Activated naive CD8-positive, alpha-beta T cell treated with anti-CD3 and anti-CD28 coated beads for 36 hours (primary cell): ENCODE measurements at regions not wholly inside any gene's neighbourhood (a gene's known extent, or its start where the extent isn't known, plus 50 kb on each side); places are given as distances from the start of the nearest gene placed in this dataset.
"Not testable (repeated sequence)": the region's sequence is repeated elsewhere in the genome, so short reads cannot be mapped to it uniquely, and the experiment has no call there.

Experiments used
- DNase-seq: peaks from one replicate; pipeline ENCODE4 v3.0.0; 2021
- H3K27ac Mint-ChIP-seq: one replicate; pipeline ENCODE4 v1.8.0; 2022; ENCODE audit warnings: mild to moderate bottlenecking, moderate library complexity, mixed read lengths
- H3K27me3 Mint-ChIP-seq: one replicate; pipeline ENCODE4 v1.8.0; 2022; ENCODE audit warnings: mild to moderate bottlenecking, mixed read lengths
- H3K36me3 Mint-ChIP-seq: one replicate; pipeline ENCODE4 v1.8.0; 2021; ENCODE audit warnings: mild to moderate bottlenecking, mixed read lengths
- H3K4me1 Mint-ChIP-seq: one replicate; pipeline ENCODE4 v1.8.0; 2021; ENCODE audit warnings: mixed read lengths
- H3K4me3 Mint-ChIP-seq: one replicate; pipeline ENCODE4 v1.8.0; 2022; ENCODE audit warnings: mild to moderate bottlenecking, moderate library complexity, mixed read lengths
- H3K9me3 Mint-ChIP-seq: one replicate; pipeline ENCODE4 v1.8.0; 2022; ENCODE audit warnings: mixed read lengths

DNA sequence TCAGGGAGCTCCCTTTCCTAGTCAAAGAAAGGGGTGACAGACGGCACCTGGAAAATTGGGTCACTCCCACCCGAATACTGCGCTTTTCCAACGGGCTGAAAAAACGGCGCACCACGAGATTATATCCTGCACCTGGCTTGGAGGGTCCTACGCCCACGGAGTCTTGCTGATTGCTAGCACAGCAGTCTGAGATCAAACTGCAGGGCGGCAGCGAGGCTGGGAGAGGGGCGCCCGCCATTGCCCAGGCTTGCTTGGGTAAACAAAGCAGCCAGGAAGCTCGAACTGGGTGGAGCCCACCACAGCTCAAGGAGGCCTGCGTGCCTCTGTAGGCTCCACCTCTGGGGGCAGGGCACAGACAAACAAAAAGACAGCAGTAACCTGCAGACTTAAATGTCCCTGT lies 580.5 kb downstream of the RAB28 start:
- not testable (repeated sequence) for DNase-seq, H3K4me3 Mint-ChIP-seq, H3K27me3 Mint-ChIP-seq, H3K27ac Mint-ChIP-seq, H3K36me3 Mint-ChIP-seq, H3K9me3 Mint-ChIP-seq, H3K4me1 Mint-ChIP-seq

DNA sequence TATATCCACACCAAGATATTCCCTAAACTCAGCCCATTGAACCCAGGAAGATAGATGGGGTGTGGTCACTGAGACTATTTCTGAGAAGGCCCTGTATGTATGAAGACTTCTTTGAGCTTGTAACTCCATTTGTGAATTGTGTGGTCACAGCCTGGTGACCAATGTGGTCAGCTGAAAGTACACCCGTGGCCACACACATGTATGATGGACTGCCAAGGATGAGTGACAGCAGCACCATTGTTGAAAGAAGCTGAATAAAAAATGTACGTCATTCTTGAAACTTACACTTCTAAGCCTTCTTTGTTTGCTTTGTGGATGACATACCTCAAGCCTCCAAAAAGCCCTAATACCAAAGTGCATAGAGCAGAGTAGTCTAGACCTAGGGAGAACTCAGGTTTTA lies 581.4 kb downstream of the RAB28 start:
- Mint-ChIP-seq H3K27ac (no peak overlapping the region), H3K4me3 (no peak overlapping the region), H3K4me1 (no peaks in the 10 kb centered on the region), H3K9me3 (no peaks in the 10 kb centered on the region), H3K27me3 (no peaks in the 10 kb centered on the region), H3K36me3 (peaks cover 1% of the 10 kb centered on the region)
- no peak for DNase-seq

GRCh38 chr4:12897954-12898353 lies 586.2 kb downstream of the RAB28 start:
- Mint-ChIP-seq H3K4me3 (no peak overlapping the region), H3K9me3 (no peaks in the 10 kb centered on the region), H3K27ac (no peak overlapping the region), H3K4me1 (no peaks in the 10 kb centered on the region), H3K27me3 (peaks cover 3% of the 10 kb centered on the region), H3K36me3 (no peaks in the 10 kb centered on the region)
- no peak for DNase-seq

DNA sequence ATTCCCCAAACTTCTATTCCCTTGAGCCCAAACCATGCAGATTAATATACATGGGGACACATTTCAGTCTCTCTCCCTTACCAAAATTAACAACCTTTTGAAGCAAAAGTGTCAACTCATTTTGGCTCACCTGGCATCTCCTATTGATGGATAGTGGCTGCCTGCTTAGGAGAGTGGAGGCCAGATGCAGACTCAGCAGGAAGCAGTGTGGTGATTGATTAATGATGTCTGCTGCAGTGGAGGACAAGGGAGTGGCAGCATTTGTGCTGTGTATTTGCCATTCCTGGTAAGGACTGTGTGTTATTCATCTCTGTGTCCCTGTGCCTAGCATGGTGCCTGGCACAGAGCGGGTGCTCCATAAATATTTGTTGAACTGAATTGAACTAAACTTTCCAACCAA lies 590.1 kb downstream of the RAB28 start:
- no peak overlapping the region for H3K4me3 Mint-ChIP-seq
- H3K27me3 Mint-ChIP-seq, result peaks cover 3% of the 10 kb centered on the region
- no peaks in the 10 kb centered on the region for H3K9me3 Mint-ChIP-seq
- no peak overlapping the region for H3K27ac Mint-ChIP-seq
- no peak for DNase-seq
- no peaks in the 10 kb centered on the region for H3K4me1 Mint-ChIP-seq
- no peaks in the 10 kb centered on the region for H3K36me3 Mint-ChIP-seq

DNA sequence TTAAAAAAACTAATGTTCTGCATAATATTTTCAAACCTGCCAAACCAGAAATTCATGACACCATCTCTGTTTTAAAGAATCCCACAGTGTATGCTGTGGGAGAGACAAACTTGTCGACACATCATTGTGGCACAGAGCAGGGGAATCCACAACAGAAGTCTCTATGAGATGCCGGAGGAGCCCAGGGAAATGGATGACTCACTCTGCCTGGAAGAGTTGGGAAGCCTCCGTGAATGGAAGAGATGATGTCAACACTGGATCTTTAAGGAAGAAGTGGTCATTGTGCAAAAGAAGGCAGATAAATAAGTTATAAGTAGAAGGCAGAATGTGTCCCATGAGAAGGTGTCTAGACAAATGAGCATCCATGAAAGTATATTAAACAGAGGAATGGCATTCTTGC lies 595.1 kb downstream of the RAB28 start:
- Mint-ChIP-seq H3K4me1 (no peaks in the 10 kb centered on the region), H3K4me3 (no peak overlapping the region), H3K27ac (no peak overlapping the region), H3K36me3 (no peaks in the 10 kb centered on the region), H3K27me3 (no peaks in the 10 kb centered on the region), H3K9me3 (peaks cover 9% of the 10 kb centered on the region)
- DNase-seq, result no peak

GRCh38 chr4:12884846-12885796 lies 599.0 kb downstream of the RAB28 start:
- no peak overlapping the region for H3K4me3 Mint-ChIP-seq
- H3K36me3 Mint-ChIP-seq, result no peaks in the 10 kb centered on the region
- peaks cover 9% of the 10 kb centered on the region for H3K9me3 Mint-ChIP-seq
- DNase-seq, result no peak
- no peaks in the 10 kb centered on the region for H3K4me1 Mint-ChIP-seq
- H3K27me3 Mint-ChIP-seq, result no peaks in the 10 kb centered on the region
- no peak overlapping the region for H3K27ac Mint-ChIP-seq

- Mint-ChIP-seq H3K4me3 (no peak overlapping the region), H3K27me3 (no peaks in the 10 kb centered on the region), H3K27ac (no peak overlapping the region), H3K36me3 (no peaks in the 10 kb centered on the region), H3K9me3 (peaks cover 4% of the 10 kb centered on the region), H3K4me1 (no peaks in the 10 kb centered on the region)
- DNase-seq, result no peak
Observed at GRCh38 chr4:12881945-12882584, 602.1 kb downstream of the RAB28 start.

DNA sequence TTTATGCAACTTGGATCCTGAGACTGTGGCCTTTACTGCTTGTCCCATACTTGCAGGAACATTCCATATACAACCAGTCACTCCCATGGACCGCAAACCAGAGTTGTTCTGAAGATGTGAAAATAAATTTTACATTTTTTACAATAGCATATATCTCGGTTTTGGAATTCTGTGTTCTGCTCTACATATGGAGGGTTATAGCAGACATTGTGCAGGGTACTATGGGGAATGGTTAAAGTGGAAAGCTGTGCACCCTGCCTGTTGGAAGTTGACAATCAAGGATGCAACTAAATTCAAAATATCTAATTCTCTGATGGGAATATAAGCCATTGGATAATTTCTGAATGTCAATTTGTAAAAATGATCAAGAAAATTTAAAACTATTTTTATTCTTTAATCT lies 603.3 kb downstream of the RAB28 start:
- no peak for DNase-seq
- Mint-ChIP-seq H3K4me1 (no peaks in the 10 kb centered on the region), H3K4me3 (no peak overlapping the region), H3K36me3 (no peaks in the 10 kb centered on the region), H3K27me3 (no peaks in the 10 kb centered on the region), H3K27ac (no peak overlapping the region), H3K9me3 (no peaks in the 10 kb centered on the region)

- no peak for DNase-seq
- Mint-ChIP-seq H3K4me1 (no peaks in the 10 kb centered on the region), H3K4me3 (no peak overlapping the region), H3K9me3 (no peaks in the 10 kb centered on the region), H3K27ac (no peak overlapping the region), H3K27me3 (no peaks in the 10 kb centered on the region), H3K36me3 (no peaks in the 10 kb centered on the region)
Observed at GRCh38 chr4:12879496-12879895, 604.6 kb downstream of the RAB28 start.

- Mint-ChIP-seq H3K9me3 (no peaks in the 10 kb centered on the region), H3K36me3 (no peaks in the 10 kb centered on the region), H3K4me3 (no peak overlapping the region), H3K27ac (no peak overlapping the region), H3K27me3 (no peaks in the 10 kb centered on the region), H3K4me1 (no peaks in the 10 kb centered on the region)
- DNase-seq, result no peak
Observed at GRCh38 chr4:12875640-12876243, 608.4 kb downstream of the RAB28 start.

DNA sequence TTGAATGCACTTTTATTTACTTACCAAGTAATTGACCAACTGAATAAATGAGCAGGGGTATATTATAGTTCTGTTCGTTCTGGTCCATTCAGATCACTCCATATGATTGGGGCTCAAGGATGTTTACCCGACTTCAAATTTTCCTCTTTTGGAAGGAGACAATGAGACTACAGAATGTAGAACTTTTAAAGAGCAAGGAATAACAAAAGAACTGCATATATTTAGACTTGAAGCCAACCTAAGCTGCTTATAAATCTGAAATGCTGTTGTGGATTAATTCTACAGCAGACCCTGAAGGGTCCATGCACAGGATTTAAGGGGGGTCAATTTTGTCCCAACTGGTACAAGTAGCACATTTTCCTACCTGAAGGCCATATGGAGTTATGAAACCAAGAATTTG lies 610.8 kb downstream of the RAB28 start:
- Mint-ChIP-seq H3K9me3 (peaks cover 7% of the 10 kb centered on the region), H3K27me3 (no peaks in the 10 kb centered on the region), H3K36me3 (no peaks in the 10 kb centered on the region), H3K4me1 (no peaks in the 10 kb centered on the region), H3K4me3 (no peak overlapping the region), H3K27ac (no peak overlapping the region)
- no peak for DNase-seq

DNA sequence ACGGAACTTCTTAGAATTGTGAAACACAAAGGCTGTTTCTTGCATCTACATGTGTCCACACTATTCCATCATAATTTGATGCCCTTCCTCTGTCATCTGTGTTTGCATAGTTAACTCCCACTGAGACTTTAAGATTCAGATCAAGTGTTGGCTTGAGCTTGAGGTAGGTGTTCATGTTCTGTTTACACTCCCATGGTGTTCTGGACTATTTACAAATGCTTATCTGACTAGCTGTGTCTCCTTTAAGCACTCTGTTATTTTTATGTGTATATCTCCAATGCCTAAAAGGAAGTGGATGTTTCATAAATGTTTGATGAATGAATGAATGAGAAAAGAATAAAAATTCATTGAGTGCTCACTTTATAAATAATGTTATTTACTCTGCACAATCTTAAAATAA lies 622.7 kb downstream of the RAB28 start:
- no peaks in the 10 kb centered on the region for H3K36me3 Mint-ChIP-seq
- H3K9me3 Mint-ChIP-seq, result peaks cover 2% of the 10 kb centered on the region
- no peak overlapping the region for H3K27ac Mint-ChIP-seq
- no peak for DNase-seq
- H3K27me3 Mint-ChIP-seq, result peaks cover 11% of the 10 kb centered on the region
- no peaks in the 10 kb centered on the region for H3K4me1 Mint-ChIP-seq
- no peak overlapping the region for H3K4me3 Mint-ChIP-seq

- no peak overlapping the region for H3K4me3 Mint-ChIP-seq
- no peak for DNase-seq
Observed at GRCh38 chr4:12852338-12853307, 631.5 kb downstream of the RAB28 start.

GRCh38 chr4:12846368-12846767 lies 637.8 kb downstream of the RAB28 start:
- no peaks in the 10 kb centered on the region for H3K36me3 Mint-ChIP-seq
- no peak overlapping the region for H3K27ac Mint-ChIP-seq
- no peaks in the 10 kb centered on the region for H3K9me3 Mint-ChIP-seq
- DNase-seq, result no peak
- peaks cover 27% of the 10 kb centered on the region for H3K27me3 Mint-ChIP-seq
- H3K4me3 Mint-ChIP-seq, result no peak overlapping the region
- no peaks in the 10 kb centered on the region for H3K4me1 Mint-ChIP-seq

More at GRCh38 chr4:12852338-12853307, 631.5 kb downstream of the RAB28 start:
- no peaks in the 10 kb centered on the region for H3K9me3 Mint-ChIP-seq
- no peak overlapping the region for H3K27ac Mint-ChIP-seq
- no peaks in the 10 kb centered on the region for H3K36me3 Mint-ChIP-seq
- H3K4me1 Mint-ChIP-seq, result peaks cover 8% of the 10 kb centered on the region
- H3K27me3 Mint-ChIP-seq, result peaks cover 23% of the 10 kb centered on the region

DNA sequence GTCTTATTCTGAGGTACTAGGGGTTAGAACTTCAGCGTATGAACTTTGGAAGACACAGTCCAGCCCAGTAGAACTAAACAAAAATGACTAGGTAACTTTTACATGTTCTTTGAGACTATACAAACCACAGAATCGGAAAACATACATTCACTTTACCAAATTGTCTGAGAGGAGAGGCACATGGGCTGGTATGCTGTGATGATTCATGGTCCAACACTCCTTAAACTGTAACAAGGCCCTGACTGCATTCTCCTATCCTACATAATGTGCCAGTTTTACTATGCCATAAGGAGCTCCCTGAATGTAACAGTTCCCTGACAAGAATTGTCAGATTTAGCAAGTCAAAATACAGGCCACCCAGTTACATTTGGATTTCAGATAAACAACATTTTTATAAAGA lies 640.0 kb downstream of the RAB28 start:
- peaks cover 28% of the 10 kb centered on the region for H3K27me3 Mint-ChIP-seq
- H3K4me3 Mint-ChIP-seq, result no peak overlapping the region
- H3K9me3 Mint-ChIP-seq, result no peaks in the 10 kb centered on the region
- H3K27ac Mint-ChIP-seq, result no peak overlapping the region
- H3K4me1 Mint-ChIP-seq, result no peaks in the 10 kb centered on the region
- no peaks in the 10 kb centered on the region for H3K36me3 Mint-ChIP-seq
- no peak for DNase-seq
